ENCODE measurements at regions not wholly inside any gene's neighbourhood (a gene's known extent, or its start where the extent isn't known, plus 50 kb on each side); places are given as distances from the start of the nearest gene placed in this dataset.

GRCh38 chr11:98559961-98560360 is 460.8 kb upstream of the CNTN5 start:
- no peak overlapping the region for H3K27ac ChIP-seq (ENCODE audit: low read length)
- H3K36me3 ChIP-seq (replicated peaks; ENCODE audit: low read depth, low read length) = no peaks in the 10 kb centered on the region
- TF ChIP-seq, protein P1, sequence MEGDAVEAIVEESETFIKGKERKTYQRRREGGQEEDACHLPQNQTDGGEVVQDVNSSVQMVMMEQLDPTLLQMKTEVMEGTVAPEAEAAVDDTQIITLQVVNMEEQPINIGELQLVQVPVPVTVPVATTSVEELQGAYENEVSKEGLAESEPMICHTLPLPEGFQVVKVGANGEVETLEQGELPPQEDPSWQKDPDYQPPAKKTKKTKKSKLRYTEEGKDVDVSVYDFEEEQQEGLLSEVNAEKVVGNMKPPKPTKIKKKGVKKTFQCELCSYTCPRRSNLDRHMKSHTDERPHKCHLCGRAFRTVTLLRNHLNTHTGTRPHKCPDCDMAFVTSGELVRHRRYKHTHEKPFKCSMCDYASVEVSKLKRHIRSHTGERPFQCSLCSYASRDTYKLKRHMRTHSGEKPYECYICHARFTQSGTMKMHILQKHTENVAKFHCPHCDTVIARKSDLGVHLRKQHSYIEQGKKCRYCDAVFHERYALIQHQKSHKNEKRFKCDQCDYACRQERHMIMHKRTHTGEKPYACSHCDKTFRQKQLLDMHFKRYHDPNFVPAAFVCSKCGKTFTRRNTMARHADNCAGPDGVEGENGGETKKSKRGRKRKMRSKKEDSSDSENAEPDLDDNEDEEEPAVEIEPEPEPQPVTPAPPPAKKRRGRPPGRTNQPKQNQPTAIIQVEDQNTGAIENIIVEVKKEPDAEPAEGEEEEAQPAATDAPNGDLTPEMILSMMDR (IDR thresholded peaks at IDR 0.05; ENCODE audit: low read depth, low read length) = no peak
- TF ChIP-seq EZH2phosphoT487 (IDR thresholded peaks at IDR 0.05; ENCODE audit: low read depth) = no peak
- no peak overlapping the region for H2AFZ ChIP-seq (ENCODE audit: low read depth, low read length)
- no peak overlapping the region for H3K4me3 ChIP-seq (ENCODE audit: low read length)
- no peaks in the 10 kb centered on the region for H3K9me3 ChIP-seq (ENCODE audit: insufficient read depth, low read length)
- no peaks in the 10 kb centered on the region for H3K79me2 ChIP-seq (ENCODE audit: low read length)
- H3K9ac ChIP-seq (ENCODE audit: low read length) = no peak overlapping the region
- H3K4me2 ChIP-seq (ENCODE audit: low read length) = no peak overlapping the region
- H4K20me1 ChIP-seq (ENCODE audit: insufficient read depth, low read length) = no peaks in the 10 kb centered on the region
- H3K27me3 ChIP-seq (ENCODE audit: low read depth, low read length) = no peaks in the 10 kb centered on the region
- no peaks in the 10 kb centered on the region for H3K4me1 ChIP-seq (ENCODE audit: low read length)

DNA sequence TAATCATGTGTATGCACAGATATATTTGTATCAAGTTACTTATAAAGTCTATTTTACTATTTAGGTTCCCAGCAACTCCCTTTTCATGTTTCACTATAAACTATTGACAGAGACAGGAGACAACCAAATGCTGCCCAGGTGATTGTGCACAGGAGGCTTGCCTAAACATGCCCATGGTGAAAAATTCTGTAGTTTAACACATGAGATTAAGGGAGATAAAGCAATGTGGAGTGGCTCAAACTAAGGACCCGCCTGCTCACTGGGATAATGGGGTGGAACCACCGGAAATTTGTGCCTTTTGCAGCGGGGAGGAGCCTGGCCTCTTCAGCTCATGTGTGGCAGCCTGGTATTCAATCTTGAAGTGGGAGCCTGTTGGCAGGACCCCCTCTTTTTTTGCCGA is 459.5 kb upstream of the CNTN5 start:
- TF ChIP-seq EZH2phosphoT487 (IDR thresholded peaks at IDR 0.05; ENCODE audit: low read depth) = no peak
- TF ChIP-seq, protein P1 (IDR thresholded peaks at IDR 0.05; ENCODE audit: low read depth, low read length) = no peak
- H3K9me3 ChIP-seq (ENCODE audit: insufficient read depth, low read length) = no peaks in the 10 kb centered on the region

DNA sequence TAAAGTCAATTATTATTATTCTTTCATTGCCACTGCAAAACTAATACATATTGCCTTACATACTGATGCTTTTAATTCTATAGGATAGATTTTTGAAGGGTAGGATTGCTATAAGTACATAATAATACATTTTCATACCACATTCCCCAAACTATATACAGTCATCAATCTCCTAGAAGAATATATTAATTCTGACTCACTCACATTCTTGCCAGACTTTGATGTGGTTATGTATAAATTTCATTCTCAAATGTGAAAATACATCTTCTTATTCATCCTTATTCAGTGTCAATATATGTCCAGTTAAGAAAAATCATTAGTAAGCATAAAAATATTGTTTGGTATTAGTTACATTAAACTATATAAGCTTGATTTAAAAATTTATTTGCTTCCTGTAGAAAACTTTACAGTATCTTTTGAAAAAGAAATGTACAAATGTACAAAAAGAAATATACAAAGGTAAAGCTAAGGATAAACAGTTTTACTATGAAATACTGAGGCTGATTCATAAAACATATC is 458.8 kb upstream of the CNTN5 start:
- Histone ChIP-seq H3K27me3 (ENCODE audit: low read depth, low read length) (no peaks in the 10 kb centered on the region), H3K9me3 (ENCODE audit: insufficient read depth, low read length) (no peaks in the 10 kb centered on the region), H3K79me2 (ENCODE audit: low read length) (no peaks in the 10 kb centered on the region), H3K27ac (ENCODE audit: low read length) (no peak overlapping the region), H2AFZ (ENCODE audit: low read depth, low read length) (no peak overlapping the region), H3K9ac (ENCODE audit: low read length) (no peak overlapping the region), H3K36me3 (replicated peaks; ENCODE audit: low read depth, low read length) (no peaks in the 10 kb centered on the region), H3K4me3 (ENCODE audit: low read length) (no peak overlapping the region), H4K20me1 (ENCODE audit: insufficient read depth, low read length) (no peaks in the 10 kb centered on the region), H3K4me2 (ENCODE audit: low read length) (no peak overlapping the region), H3K4me1 (ENCODE audit: low read length) (no peaks in the 10 kb centered on the region)
- TF ChIP-seq EZH2phosphoT487 (IDR thresholded peaks at IDR 0.05; ENCODE audit: low read depth) = no peak
- TF ChIP-seq, protein P1 (IDR thresholded peaks at IDR 0.05; ENCODE audit: low read depth, low read length) = no peak

More for the DNA sequence above, 459.5 kb upstream of the CNTN5 start:
- Histone ChIP-seq H3K79me2 (ENCODE audit: low read length) (no peaks in the 10 kb centered on the region), H3K4me3 (ENCODE audit: low read length) (no peak overlapping the region), H2AFZ (ENCODE audit: low read depth, low read length) (no peak overlapping the region), H3K27ac (ENCODE audit: low read length) (no peak overlapping the region), H3K4me2 (ENCODE audit: low read length) (no peak overlapping the region), H4K20me1 (ENCODE audit: insufficient read depth, low read length) (no peaks in the 10 kb centered on the region), H3K36me3 (replicated peaks; ENCODE audit: low read depth, low read length) (no peaks in the 10 kb centered on the region), H3K9ac (ENCODE audit: low read length) (no peak overlapping the region), H3K4me1 (ENCODE audit: low read length) (no peaks in the 10 kb centered on the region), H3K27me3 (ENCODE audit: low read depth, low read length) (no peaks in the 10 kb centered on the region)

DNA sequence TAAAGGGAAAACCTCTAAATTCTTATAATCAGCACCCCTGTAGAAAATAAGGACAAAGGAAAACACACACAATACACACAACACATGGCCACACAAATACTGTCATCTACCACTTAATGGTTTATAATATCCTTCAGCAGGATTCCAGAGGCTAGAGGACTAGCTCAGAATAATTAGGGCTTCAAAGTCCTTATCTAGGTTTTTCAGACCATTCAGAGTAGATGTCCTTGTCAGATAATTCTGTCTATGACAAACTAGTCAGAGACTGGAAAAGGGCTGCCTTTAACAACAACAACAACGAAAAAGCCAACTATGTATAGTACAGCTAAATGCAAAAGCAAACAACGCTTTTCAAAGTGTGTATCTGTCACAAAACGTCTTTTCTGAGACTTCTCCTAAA is 456.5 kb upstream of the CNTN5 start:
- Histone ChIP-seq H3K9ac (ENCODE audit: low read length) (no peak overlapping the region), H3K27ac (ENCODE audit: low read length) (no peak overlapping the region), H3K4me3 (ENCODE audit: low read length) (no peak overlapping the region), H3K4me2 (ENCODE audit: low read length) (no peak overlapping the region), H3K27me3 (ENCODE audit: low read depth, low read length) (no peaks in the 10 kb centered on the region), H4K20me1 (ENCODE audit: insufficient read depth, low read length) (no peaks in the 10 kb centered on the region), H3K4me1 (ENCODE audit: low read length) (no peaks in the 10 kb centered on the region), H2AFZ (ENCODE audit: low read depth, low read length) (no peak overlapping the region), H3K9me3 (ENCODE audit: insufficient read depth, low read length) (no peaks in the 10 kb centered on the region), H3K79me2 (ENCODE audit: low read length) (no peaks in the 10 kb centered on the region), H3K36me3 (replicated peaks; ENCODE audit: low read depth, low read length) (no peaks in the 10 kb centered on the region)
- TF ChIP-seq, protein P1 (IDR thresholded peaks at IDR 0.05; ENCODE audit: low read depth, low read length) = no peak
- TF ChIP-seq EZH2phosphoT487 (IDR thresholded peaks at IDR 0.05; ENCODE audit: low read depth) = no peak

All from OCI-LY3 (cell line).